ENCODE measurements at regions not wholly inside any gene's neighbourhood (a gene's known extent, or its start where the extent isn't known, plus 50 kb on each side); places are given as distances from the start of the nearest gene placed in this dataset.
A peak's percentile ranks its signal among the peaks of the same experiment; 100 is the strongest.

GRCh38 chr9:120338340-120338739 is 241.6 kb downstream of the CDK5RAP2 start:
- Histone ChIP-seq H3K4me2 (no peak overlapping the region), H3K9me3 (no peaks in the 10 kb centered on the region), H3K27ac (no peak overlapping the region), H3K4me1 (no peaks in the 10 kb centered on the region), H3K4me3 (no peak overlapping the region)
- CTCF ChIA-PET: interaction anchor here (2.8 kb wide), 1 partner anchor 11 kb away, joined by 11 read pairs; no protein-coding TSS in a partner anchor
- POLR2A ChIA-PET: no interaction called here
- FAIRE-seq: no peak
- ATAC-seq: 0 out of 6 replicates have a peak, but pooled peaks of 1 of the 2 experiments have one; percentile 37
- TF ChIP-seq ATOH8 (CRISPR knock-in tag; IDR thresholded peaks at IDR 0.05; ENCODE audit: low read depth) (no peak), MYC (IDR thresholded peaks at IDR 0.05; ENCODE audit: borderline replicate concordance, low read length) (no peak), KDM1A (IDR thresholded peaks at IDR 0.05; ENCODE audit: low read depth) (no peak), JUNB (IDR thresholded peaks at IDR 0.05) (no peak), TFCP2L1 (CRISPR knock-in tag; IDR thresholded peaks at IDR 0.05) (no peak), HMGXB4 (CRISPR knock-in tag; IDR thresholded peaks at IDR 0.05; ENCODE audit: borderline replicate concordance) (no peak), ZC3H11A (IDR thresholded peaks at IDR 0.05) (no peak), FOXS1 (CRISPR knock-in tag; IDR thresholded peaks at IDR 0.05) (no peak), SREBF2 (IDR thresholded peaks at IDR 0.05) (no peak), HDAC2 (IDR thresholded peaks at IDR 0.05) (no peak), EP300 (IDR thresholded peaks at IDR 0.05) (no peak), HOXB5 (CRISPR knock-in tag; IDR thresholded peaks at IDR 0.05) (no peak), HOXA7 (CRISPR knock-in tag; IDR thresholded peaks at IDR 0.05) (no peak), NR3C1 (IDR thresholded peaks at IDR 0.05) (no peak), MAFK (IDR thresholded peaks at IDR 0.05; ENCODE audit: partially characterized antibody) (no peak), CHD2 (IDR thresholded peaks at IDR 0.05; ENCODE audit: low read length, partially characterized antibody) (no peak), RFX5 (IDR thresholded peaks at IDR 0.05) (no peak), JUN (IDR thresholded peaks at IDR 0.05) (no peak), CHD4 (IDR thresholded peaks at IDR 0.05; ENCODE audit: borderline replicate concordance) (no peak)
- no peak for DNase-seq (ENCODE audit: low read depth in 1 of 2, low spot score in 1 of 2)
- 4% methylated on average over 2 of the region's 2 CpGs for WGBS (ENCODE audit: missing lambda C conversion rate)

DNA sequence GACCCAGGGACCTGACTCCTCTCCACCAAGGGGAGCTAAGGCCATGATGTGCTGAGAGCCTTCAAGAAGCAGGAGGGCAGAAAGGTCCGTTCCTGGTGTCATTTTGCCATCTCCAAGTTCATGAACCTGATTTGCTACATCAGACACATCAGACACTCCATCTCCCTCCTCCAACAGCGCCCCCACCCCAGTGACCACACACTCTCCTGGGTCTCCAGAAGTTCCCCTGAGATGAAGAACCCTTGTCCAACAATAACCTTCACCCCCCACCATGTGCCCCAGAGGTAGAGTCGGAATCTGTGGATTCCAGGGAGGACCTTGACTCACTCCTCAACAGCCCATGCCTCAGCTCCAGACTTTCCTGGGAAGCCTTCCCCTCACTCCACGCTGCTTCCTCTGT is 242.8 kb downstream of the CDK5RAP2 start:
- H3K27ac ChIP-seq: no peak overlapping the region
- H3K4me1 ChIP-seq: no peaks in the 10 kb centered on the region
- 12% methylated on average over 4 of the region's 4 CpGs for WGBS (ENCODE audit: missing lambda C conversion rate)
- ChIA-PET POLR2A (no interaction called here), CTCF (no interaction called here)
- TF ChIP-seq BHLHE40 (IDR thresholded peaks at IDR 0.05; ENCODE audit: low read depth, low read length): no peak
- no peak for TF ChIP-seq HES2 (IDR thresholded peaks at IDR 0.05)
- no peak for TF ChIP-seq FOXS1 (CRISPR knock-in tag; IDR thresholded peaks at IDR 0.05)
- no peak for TF ChIP-seq ESRRA (IDR thresholded peaks at IDR 0.05; ENCODE audit: borderline replicate concordance, low read length)
- TF ChIP-seq, protein P1, sequence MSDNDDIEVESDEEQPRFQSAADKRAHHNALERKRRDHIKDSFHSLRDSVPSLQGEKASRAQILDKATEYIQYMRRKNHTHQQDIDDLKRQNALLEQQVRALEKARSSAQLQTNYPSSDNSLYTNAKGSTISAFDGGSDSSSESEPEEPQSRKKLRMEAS (IDR thresholded peaks at IDR 0.05): no peak
- no peak for TF ChIP-seq CHD2 (IDR thresholded peaks at IDR 0.05; ENCODE audit: low read length, partially characterized antibody)
- no peak for TF ChIP-seq ZC3H11A (IDR thresholded peaks at IDR 0.05)
- no peak for TF ChIP-seq TFCP2L1 (CRISPR knock-in tag; IDR thresholded peaks at IDR 0.05)
- TF ChIP-seq CHD4 (IDR thresholded peaks at IDR 0.05; ENCODE audit: borderline replicate concordance): no peak
- TF ChIP-seq PHF8 (IDR thresholded peaks at IDR 0.05; ENCODE audit: borderline replicate concordance, low read depth): no peak
- no peak for TF ChIP-seq KDM1A (IDR thresholded peaks at IDR 0.05; ENCODE audit: low read depth)
- TF ChIP-seq, protein P2, sequence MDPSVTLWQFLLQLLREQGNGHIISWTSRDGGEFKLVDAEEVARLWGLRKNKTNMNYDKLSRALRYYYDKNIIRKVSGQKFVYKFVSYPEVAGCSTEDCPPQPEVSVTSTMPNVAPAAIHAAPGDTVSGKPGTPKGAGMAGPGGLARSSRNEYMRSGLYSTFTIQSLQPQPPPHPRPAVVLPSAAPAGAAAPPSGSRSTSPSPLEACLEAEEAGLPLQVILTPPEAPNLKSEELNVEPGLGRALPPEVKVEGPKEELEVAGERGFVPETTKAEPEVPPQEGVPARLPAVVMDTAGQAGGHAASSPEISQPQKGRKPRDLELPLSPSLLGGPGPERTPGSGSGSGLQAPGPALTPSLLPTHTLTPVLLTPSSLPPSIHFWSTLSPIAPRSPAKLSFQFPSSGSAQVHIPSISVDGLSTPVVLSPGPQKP (IDR thresholded peaks at IDR 0.05; ENCODE audit: low read depth, low read length): no peak
- no peak for TF ChIP-seq EP300 (IDR thresholded peaks at IDR 0.05)
- TF ChIP-seq HOXA7 (CRISPR knock-in tag; IDR thresholded peaks at IDR 0.05): no peak
- no peak for TF ChIP-seq EHMT2 (IDR thresholded peaks at IDR 0.05; ENCODE audit: low read depth)
- TF ChIP-seq, protein P3, sequence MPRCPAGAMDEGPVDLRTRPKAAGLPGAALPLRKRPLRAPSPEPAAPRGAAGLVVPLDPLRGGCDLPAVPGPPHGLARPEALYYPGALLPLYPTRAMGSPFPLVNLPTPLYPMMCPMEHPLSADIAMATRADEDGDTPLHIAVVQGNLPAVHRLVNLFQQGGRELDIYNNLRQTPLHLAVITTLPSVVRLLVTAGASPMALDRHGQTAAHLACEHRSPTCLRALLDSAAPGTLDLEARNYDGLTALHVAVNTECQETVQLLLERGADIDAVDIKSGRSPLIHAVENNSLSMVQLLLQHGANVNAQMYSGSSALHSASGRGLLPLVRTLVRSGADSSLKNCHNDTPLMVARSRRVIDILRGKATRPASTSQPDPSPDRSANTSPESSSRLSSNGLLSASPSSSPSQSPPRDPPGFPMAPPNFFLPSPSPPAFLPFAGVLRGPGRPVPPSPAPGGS (IDR thresholded peaks at IDR 0.05): no peak
- TF ChIP-seq JUNB (IDR thresholded peaks at IDR 0.05): no peak
- TF ChIP-seq GATA3 (IDR thresholded peaks at IDR 0.05; ENCODE audit: borderline replicate concordance): no peak
- H3K9me3 ChIP-seq: no peaks in the 10 kb centered on the region
- ATAC-seq: no peak
- no peak for DNase-seq (ENCODE audit: low read depth in 1 of 2, low spot score in 1 of 2)
- no peak overlapping the region for H3K4me3 ChIP-seq
- H3K4me2 ChIP-seq: no peak overlapping the region
- no peak for FAIRE-seq

Data from A549 (cell line).